ENCODE measurements at regions not wholly inside any gene's neighbourhood (a gene's known extent, or its start where the extent isn't known, plus 50 kb on each side); places are given as distances from the start of the nearest gene placed in this dataset.

DNA sequence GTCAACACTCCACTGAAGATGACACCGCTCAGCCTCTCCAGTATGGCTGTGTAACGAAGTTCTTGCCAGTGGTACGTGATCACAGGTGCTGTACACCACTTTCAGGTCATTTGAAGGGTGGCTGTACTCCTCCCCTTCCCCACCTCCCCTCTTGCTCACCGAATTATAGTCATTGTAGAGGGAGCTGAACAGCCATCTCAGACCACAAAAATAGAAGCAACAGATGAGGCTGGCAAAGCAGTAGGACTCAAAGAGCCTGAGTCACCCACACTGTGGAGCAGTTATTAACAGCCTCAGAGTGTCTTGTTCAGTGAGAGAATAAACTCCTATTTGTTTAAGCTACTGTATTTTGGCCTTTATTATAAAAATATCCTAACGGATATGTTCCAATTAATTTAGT lies 192.5 kb upstream of the MCHR2 start:
- Histone ChIP-seq H3K4me2 (ENCODE audit: low read length, poor library complexity, severe bottlenecking) (no peak overlapping the region), H3K23ac (ENCODE audit: low read length in 2 of 2) (no peak overlapping the region), H4K91ac (ENCODE audit: low read length) (no peak overlapping the region), H2BK120ac (ENCODE audit: low read depth, low read length) (no peak overlapping the region), H2BK15ac (ENCODE audit: low read depth, poor library complexity, severe bottlenecking) (no peak overlapping the region), H3K4me3 (ENCODE audit: insufficient read depth in 1 of 2, low read depth in 1 of 2, low read length in 2 of 2) (no peak overlapping the region), H4K8ac (ENCODE audit: low read length) (no peak overlapping the region), H3K14ac (ENCODE audit: low read length in 2 of 2) (no peak overlapping the region), H3K36me3 (ENCODE audit: control insufficient read depth in 1 of 2, insufficient read depth in 2 of 2, low read depth in 1 of 2, low read length in 2 of 2) (no peaks in the 10 kb centered on the region), H3K9ac (ENCODE audit: low read length) (no peak overlapping the region), H2AK5ac (ENCODE audit: low read length, severe bottlenecking) (no peak overlapping the region), H2BK5ac (ENCODE audit: low read depth, low read length, poor library complexity, severe bottlenecking) (no peak overlapping the region), H3K4ac (ENCODE audit: low read depth in 1 of 2, low read length in 2 of 2) (no peak overlapping the region), H3K27ac (ENCODE audit: low read length, poor library complexity, severe bottlenecking) (no peak overlapping the region), H3K79me1 (replicated peaks; ENCODE audit: low read length, poor library complexity, severe bottlenecking) (no peaks in the 10 kb centered on the region), H3K27me3 (ENCODE audit: control insufficient read depth in 1 of 2, insufficient read depth in 1 of 2, low read length in 2 of 2) (no peaks in the 10 kb centered on the region), H3K18ac (ENCODE audit: low read depth in 1 of 2, low read length in 2 of 2) (no peak overlapping the region), H3K4me1 (ENCODE audit: control insufficient read depth, insufficient read depth, low read depth, low read length) (no peaks in the 10 kb centered on the region), H3K9me3 (ENCODE audit: control insufficient read depth, low read length) (no peaks in the 10 kb centered on the region), H2BK12ac (ENCODE audit: low read length in 2 of 2) (no peak overlapping the region), H2AFZ (ENCODE audit: low read depth, low read length) (no peak overlapping the region)
- 84% methylated on average over 4 of the region's 5 CpGs for WGBS
- DNase-seq: peak; percentile 9

DNA sequence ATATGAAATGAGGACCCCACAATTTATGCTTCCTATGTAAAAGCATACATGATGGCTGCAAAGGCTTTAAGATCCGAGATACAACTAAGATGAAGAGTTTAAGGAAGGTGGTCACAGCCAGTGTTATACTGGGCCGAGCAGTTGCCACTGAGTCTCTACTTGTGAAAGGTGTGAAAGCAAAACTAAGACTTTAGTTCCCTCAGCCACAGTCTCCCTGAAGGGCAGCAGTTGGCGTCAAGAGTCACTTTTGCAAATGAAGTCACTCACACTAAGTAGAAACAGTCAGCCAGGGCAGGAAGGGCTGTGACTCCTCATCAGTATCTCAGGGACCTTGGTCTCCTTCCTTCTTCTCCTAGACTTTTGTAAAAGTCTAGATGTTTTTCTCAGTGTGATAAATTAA lies 191.6 kb upstream of the MCHR2 start:
- no peaks in the 10 kb centered on the region for H3K9me3 ChIP-seq (ENCODE audit: control insufficient read depth, low read length)
- no peak overlapping the region for H3K18ac ChIP-seq (ENCODE audit: low read depth in 1 of 2, low read length in 2 of 2)
- no peak overlapping the region for H2BK5ac ChIP-seq (ENCODE audit: low read depth, low read length, poor library complexity, severe bottlenecking)
- no peak overlapping the region for H2BK120ac ChIP-seq (ENCODE audit: low read depth, low read length)
- no peaks in the 10 kb centered on the region for H3K36me3 ChIP-seq (ENCODE audit: control insufficient read depth in 1 of 2, insufficient read depth in 2 of 2, low read depth in 1 of 2, low read length in 2 of 2)
- H3K27me3 ChIP-seq (ENCODE audit: control insufficient read depth in 1 of 2, insufficient read depth in 1 of 2, low read length in 2 of 2): no peaks in the 10 kb centered on the region
- no peak overlapping the region for H2AFZ ChIP-seq (ENCODE audit: low read depth, low read length)
- H3K14ac ChIP-seq (ENCODE audit: low read length in 2 of 2): no peak overlapping the region
- no peak for DNase-seq
- H2AK5ac ChIP-seq (ENCODE audit: low read length, severe bottlenecking): no peak overlapping the region
- H3K79me1 ChIP-seq (replicated peaks; ENCODE audit: low read length, poor library complexity, severe bottlenecking): no peaks in the 10 kb centered on the region
- H3K27ac ChIP-seq (ENCODE audit: low read length, poor library complexity, severe bottlenecking): no peak overlapping the region
- H2BK15ac ChIP-seq (ENCODE audit: low read depth, poor library complexity, severe bottlenecking): no peak overlapping the region
- no peak overlapping the region for H2BK12ac ChIP-seq (ENCODE audit: low read length in 2 of 2)
- H3K4me3 ChIP-seq (ENCODE audit: insufficient read depth in 1 of 2, low read depth in 1 of 2, low read length in 2 of 2): no peak overlapping the region
- H3K23ac ChIP-seq (ENCODE audit: low read length in 2 of 2): no peak overlapping the region
- no peak overlapping the region for H4K91ac ChIP-seq (ENCODE audit: low read length)
- no peak overlapping the region for H3K9ac ChIP-seq (ENCODE audit: low read length)
- H3K4me2 ChIP-seq (ENCODE audit: low read length, poor library complexity, severe bottlenecking): no peak overlapping the region
- 83% methylated on average over 3 of the region's 3 CpGs for WGBS
- H3K4ac ChIP-seq (ENCODE audit: low read depth in 1 of 2, low read length in 2 of 2): no peak overlapping the region
- H3K4me1 ChIP-seq (ENCODE audit: control insufficient read depth, insufficient read depth, low read depth, low read length): no peaks in the 10 kb centered on the region
- H4K8ac ChIP-seq (ENCODE audit: low read length): no peak overlapping the region

DNA sequence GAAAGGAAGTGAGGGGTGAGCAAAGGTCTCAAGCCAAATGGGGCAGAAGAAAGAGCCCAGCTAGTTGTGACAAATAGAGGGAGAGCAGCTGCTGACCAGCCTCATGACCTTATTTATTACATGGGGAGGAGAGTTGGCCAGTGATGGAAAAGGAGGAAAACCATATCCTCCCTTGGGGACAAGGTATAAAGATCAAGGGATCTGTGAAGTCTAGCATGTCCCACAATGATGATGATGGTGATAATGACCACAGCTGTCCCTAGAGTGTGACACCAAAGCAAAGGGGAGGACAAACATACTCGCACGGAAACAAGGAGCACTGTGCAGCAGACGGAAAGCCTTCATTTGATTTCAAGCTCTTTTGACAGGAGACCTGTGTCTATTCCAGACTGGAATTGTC lies 190.4 kb upstream of the MCHR2 start:
- Histone ChIP-seq H2AK5ac (ENCODE audit: low read length, severe bottlenecking) (no peak overlapping the region), H3K27me3 (ENCODE audit: control insufficient read depth in 1 of 2, insufficient read depth in 1 of 2, low read length in 2 of 2) (no peaks in the 10 kb centered on the region), H3K9ac (ENCODE audit: low read length) (no peak overlapping the region), H3K4me2 (ENCODE audit: low read length, poor library complexity, severe bottlenecking) (no peak overlapping the region), H2BK5ac (ENCODE audit: low read depth, low read length, poor library complexity, severe bottlenecking) (no peak overlapping the region), H2BK120ac (ENCODE audit: low read depth, low read length) (no peak overlapping the region), H3K14ac (ENCODE audit: low read length in 2 of 2) (no peak overlapping the region), H3K4me1 (ENCODE audit: control insufficient read depth, insufficient read depth, low read depth, low read length) (no peaks in the 10 kb centered on the region), H2AFZ (ENCODE audit: low read depth, low read length) (no peak overlapping the region), H3K36me3 (ENCODE audit: control insufficient read depth in 1 of 2, insufficient read depth in 2 of 2, low read depth in 1 of 2, low read length in 2 of 2) (no peaks in the 10 kb centered on the region), H3K27ac (ENCODE audit: low read length, poor library complexity, severe bottlenecking) (no peak overlapping the region), H3K18ac (ENCODE audit: low read depth in 1 of 2, low read length in 2 of 2) (no peak overlapping the region), H4K8ac (ENCODE audit: low read length) (no peak overlapping the region), H3K4ac (ENCODE audit: low read depth in 1 of 2, low read length in 2 of 2) (no peak overlapping the region), H3K4me3 (ENCODE audit: insufficient read depth in 1 of 2, low read depth in 1 of 2, low read length in 2 of 2) (no peak overlapping the region), H3K9me3 (ENCODE audit: control insufficient read depth, low read length) (no peaks in the 10 kb centered on the region), H2BK15ac (ENCODE audit: low read depth, poor library complexity, severe bottlenecking) (no peak overlapping the region), H2BK12ac (ENCODE audit: low read length in 2 of 2) (no peak overlapping the region), H4K91ac (ENCODE audit: low read length) (no peak overlapping the region), H3K23ac (ENCODE audit: low read length in 2 of 2) (no peak overlapping the region), H3K79me1 (replicated peaks; ENCODE audit: low read length, poor library complexity, severe bottlenecking) (no peaks in the 10 kb centered on the region)
- DNase-seq: no peak
- WGBS: 68% methylated on average over 3 of the region's 3 CpGs

DNA sequence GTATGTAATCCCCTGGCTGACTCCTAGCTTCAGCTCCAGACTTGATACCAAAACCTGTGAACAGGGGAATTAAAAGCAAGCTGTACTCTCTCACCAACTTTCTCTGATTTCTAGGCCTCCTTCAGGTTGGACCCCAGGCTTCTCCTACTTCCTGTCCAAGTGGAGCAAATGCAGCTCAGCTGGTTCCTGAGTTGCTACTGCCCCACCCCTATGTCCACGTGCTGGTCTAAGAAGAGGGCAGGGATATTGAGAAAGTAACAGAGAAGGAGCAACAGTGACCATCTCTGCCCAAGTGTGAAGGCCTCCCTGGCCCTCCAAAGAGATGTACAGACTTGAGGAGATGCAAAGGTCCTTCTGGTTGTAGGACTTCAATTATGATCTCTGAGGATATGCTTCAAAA lies 188.3 kb upstream of the MCHR2 start:
- Histone ChIP-seq H2AFZ (ENCODE audit: low read depth, low read length) (no peak overlapping the region), H3K4me3 (ENCODE audit: insufficient read depth in 1 of 2, low read depth in 1 of 2, low read length in 2 of 2) (no peak overlapping the region), H2BK12ac (ENCODE audit: low read length in 2 of 2) (peak overlapping the region in 1 of 2 experiments; percentile 65), H3K27ac (ENCODE audit: low read length, poor library complexity, severe bottlenecking) (no peak overlapping the region), H2BK5ac (ENCODE audit: low read depth, low read length, poor library complexity, severe bottlenecking) (no peak overlapping the region), H3K14ac (ENCODE audit: low read length in 2 of 2) (no peak overlapping the region), H4K8ac (ENCODE audit: low read length) (peak overlapping the region; percentile 55), H3K4ac (ENCODE audit: low read depth in 1 of 2, low read length in 2 of 2) (no peak overlapping the region), H3K36me3 (ENCODE audit: control insufficient read depth in 1 of 2, insufficient read depth in 2 of 2, low read depth in 1 of 2, low read length in 2 of 2) (no peaks in the 10 kb centered on the region), H3K9ac (ENCODE audit: low read length) (no peak overlapping the region), H3K9me3 (ENCODE audit: control insufficient read depth, low read length) (no peaks in the 10 kb centered on the region), H2BK120ac (ENCODE audit: low read depth, low read length) (no peak overlapping the region), H2AK5ac (ENCODE audit: low read length, severe bottlenecking) (no peak overlapping the region), H4K91ac (ENCODE audit: low read length) (no peak overlapping the region), H3K4me1 (ENCODE audit: control insufficient read depth, insufficient read depth, low read depth, low read length) (peaks cover under 1% of the 10 kb centered on the region), H3K79me1 (replicated peaks; ENCODE audit: low read length, poor library complexity, severe bottlenecking) (no peaks in the 10 kb centered on the region), H3K23ac (ENCODE audit: low read length in 2 of 2) (no peak overlapping the region), H2BK15ac (ENCODE audit: low read depth, poor library complexity, severe bottlenecking) (no peak overlapping the region), H3K18ac (ENCODE audit: low read depth in 1 of 2, low read length in 2 of 2) (no peak overlapping the region), H3K4me2 (ENCODE audit: low read length, poor library complexity, severe bottlenecking) (no peak overlapping the region), H3K27me3 (ENCODE audit: control insufficient read depth in 1 of 2, insufficient read depth in 1 of 2, low read length in 2 of 2) (no peaks in the 10 kb centered on the region)
- WGBS: 73% methylated on average over 1 of the region's 1 CpG
- DNase-seq: no peak
